ENCODE measurements at regions not wholly inside any gene's neighbourhood (a gene's known extent, or its start where the extent isn't known, plus 50 kb on each side); places are given as distances from the start of the nearest gene placed in this dataset.

DNA sequence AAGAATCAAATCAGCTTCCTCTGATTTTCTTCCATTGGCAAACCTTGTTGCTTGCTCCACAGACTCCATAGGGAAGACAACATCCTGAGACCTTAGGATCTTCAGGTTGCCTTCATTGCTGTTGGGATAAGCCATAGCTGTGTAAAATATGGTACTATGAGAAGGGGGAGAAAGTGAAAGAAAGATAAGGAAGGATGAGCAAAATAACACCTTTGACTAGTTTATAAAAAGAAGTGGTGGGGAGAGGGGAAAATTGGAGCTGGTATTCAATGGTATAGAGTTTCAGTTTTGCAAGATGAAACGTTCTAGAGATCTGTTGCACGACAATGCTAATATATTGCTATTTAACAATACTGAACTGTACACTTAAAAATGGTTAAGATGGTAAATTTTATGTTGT lies 180.4 kb upstream of the PHYHIPL start:
- no peak for TF ChIP-seq CTCF (IDR thresholded peaks at IDR 0.05)
- TF ChIP-seq EZH2 (IDR thresholded peaks at IDR 0.05; ENCODE audit: borderline replicate concordance, insufficient read depth, low read depth, low read length, poor library complexity, severe bottlenecking): no peak

Measured in B cell (primary cell).